G401.6 (cell line): ENCODE measurements at regions not wholly inside any gene's neighbourhood (a gene's known extent, or its start where the extent isn't known, plus 50 kb on each side); places are given as distances from the start of the nearest gene placed in this dataset.

Experiments used
- FAIRE-seq: peaks from 2 replicates; lab custom pipeline; 2012; peaks lifted over from hg19 to GRCh38; lab: Jason Lieb, UNC

DNA sequence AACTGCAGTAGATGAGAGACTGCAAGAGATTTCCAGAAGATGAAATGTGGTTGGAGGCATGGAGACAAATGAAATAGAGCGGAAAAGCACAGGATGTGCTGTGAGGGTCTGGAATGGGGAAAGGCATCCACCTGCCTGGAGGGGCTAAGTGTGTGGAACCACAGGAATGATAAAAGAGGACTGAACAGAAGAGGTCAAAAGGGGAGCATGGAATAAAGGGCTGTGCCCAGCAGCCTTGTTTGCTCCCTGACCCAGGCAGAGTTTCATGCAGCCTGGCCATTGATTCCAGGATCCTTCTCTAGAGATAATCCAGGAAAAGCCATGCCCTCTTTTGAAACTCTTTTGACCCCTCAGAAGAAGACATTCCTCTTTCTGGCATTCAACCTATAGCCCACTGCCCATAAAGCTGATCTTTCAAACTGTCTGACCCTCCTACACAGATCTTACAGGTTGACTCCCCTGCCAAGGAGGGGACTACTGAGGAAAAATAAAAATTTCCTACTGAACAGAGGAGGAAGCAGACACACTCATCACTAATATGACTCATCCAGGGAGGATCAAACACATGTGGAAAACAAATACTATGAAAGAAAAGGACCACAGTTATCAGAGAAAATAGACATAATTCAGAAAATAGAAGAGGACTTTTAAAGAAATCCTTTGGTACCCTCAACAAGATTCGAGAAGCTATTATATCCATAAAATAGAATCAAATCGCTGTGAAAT, 273.5 kb upstream of the PCSK5 start:
- no peak for FAIRE-seq

DNA sequence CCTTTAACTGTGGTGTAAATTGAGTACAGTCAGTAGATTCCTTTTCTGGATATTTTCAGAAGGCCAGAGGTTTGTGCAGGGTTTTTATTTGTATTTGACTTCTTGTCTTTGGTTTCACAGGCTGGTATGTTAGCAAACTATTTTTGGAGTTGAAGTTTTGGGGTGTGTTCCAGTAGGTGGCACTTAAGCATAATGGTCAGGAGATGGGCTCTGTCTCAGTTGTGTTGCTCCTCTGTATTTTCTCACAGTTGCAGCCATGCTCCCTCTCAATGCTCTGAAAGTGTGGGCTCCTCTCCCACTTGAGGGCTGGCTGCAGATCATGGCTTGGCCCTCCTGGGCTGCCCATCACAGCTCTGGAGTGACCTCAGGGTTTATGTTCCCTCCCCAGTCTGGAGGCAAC, 267.0 kb upstream of the PCSK5 start:
- FAIRE-seq = no peak

DNA sequence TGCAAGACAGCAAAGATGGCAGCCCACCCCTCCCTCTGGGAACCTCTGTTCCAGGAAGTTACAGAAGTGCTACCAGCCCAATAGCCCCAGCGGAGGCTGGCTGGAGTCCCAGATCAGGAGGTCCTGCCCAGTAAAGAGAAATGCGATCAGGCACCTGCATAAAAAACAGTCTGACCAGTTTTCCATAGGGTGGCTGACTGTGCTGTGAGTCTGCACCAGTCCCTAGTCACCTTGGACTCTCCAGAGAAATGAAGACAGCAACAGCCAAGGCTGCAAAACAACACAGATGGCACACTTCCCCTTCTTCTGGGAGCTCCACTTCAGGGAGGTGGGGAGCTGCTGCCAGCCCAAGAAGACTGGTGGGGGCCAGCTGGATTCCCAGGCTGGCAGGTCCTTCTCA, 265.5 kb upstream of the PCSK5 start:
- no peak for FAIRE-seq

DNA sequence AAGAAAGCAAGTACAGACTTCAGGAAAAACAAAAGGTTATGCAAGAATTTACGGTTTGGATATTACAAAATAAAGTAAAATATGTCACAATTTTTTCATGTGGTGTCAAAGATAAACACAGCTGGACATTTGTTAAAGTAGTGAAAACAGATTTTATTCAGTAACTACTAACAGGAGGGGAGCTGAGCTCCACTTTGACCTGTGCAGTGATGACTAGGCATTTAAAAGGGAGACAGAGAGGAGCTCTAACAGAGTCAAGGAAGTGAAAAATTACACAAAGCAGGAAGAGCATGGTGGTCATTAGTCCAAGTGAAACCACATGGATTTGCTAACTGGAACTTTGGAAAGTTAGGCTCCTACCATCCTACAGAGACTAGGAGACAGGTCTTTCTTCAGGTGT, 263.6 kb upstream of the PCSK5 start:
- no peak for FAIRE-seq

DNA sequence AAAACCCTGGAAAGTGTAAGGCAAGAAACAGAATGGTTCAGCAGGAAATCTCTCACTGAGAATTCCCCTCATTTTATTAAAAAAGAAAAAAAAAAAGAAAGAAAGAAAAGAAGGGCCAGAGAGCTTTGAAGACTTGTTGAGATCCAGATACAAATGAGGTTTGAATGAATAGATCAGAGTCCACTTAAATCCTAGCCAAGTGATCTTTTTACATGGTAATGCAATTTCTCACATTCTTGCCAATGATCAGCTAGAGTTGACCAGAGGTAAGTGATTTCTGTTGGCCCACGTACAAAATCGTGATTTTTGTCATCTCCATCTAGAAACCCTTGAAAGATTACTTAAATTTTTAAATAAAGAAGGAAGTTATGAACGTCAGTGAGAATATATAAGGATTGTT, 261.5 kb upstream of the PCSK5 start:
- FAIRE-seq = no peak

DNA sequence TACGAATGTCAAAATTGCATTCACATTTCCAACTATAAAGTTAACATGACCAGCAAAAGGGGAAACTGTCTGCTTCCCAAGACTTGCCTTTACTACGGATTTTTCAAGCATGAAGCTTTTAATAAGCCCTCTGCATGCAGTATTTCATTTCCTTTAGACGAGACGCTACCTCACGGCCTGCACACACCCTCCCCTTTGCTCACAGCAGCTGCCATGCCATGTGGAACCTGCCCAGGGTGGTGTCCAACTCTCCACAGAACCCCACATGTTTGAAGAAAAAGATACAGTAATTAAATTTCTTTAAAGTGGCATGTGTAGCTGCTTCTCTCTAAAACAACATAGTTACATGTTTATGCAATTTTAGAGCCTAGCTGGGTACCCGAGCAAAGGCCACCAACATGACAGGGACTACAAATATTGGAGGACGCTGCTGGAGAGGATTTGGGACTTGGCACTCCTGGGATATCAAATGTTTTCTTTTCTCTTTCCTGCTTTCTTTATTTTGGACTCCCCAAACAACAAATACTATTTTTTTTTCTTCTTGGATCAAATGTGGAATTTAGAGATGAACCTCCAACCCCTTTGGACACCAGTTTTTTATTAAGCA, 256.9 kb upstream of the PCSK5 start:
- no peak for FAIRE-seq

DNA sequence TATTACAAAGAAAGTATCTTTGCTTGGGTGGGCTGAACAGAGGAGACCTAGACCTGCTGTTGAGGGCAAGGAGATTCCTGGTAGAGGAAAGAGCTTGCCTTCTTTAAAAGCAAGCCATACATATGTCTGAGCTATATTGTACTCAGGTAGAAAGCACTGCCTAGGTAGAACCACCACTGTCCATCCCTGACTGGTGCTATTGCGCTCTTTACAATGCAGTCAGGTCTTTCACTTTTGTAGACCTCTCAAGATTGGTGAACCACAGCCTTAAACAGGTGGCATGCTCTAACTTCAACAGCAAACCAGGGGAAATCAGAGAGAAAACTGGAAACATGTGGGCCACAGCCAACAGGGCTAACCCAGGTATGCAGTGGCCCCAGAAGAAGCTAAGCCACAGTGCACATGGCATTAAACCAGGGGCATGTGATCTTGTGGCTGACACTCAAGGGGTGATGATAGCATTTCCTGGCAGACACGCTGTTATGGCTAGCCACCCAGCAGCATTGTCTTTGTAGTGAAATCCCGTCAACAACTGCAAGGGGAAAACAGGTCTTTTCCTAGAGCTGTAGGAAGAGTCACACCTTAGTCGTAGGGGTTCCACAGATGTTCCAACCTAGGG, 253.9 kb upstream of the PCSK5 start:
- FAIRE-seq = no peak

DNA sequence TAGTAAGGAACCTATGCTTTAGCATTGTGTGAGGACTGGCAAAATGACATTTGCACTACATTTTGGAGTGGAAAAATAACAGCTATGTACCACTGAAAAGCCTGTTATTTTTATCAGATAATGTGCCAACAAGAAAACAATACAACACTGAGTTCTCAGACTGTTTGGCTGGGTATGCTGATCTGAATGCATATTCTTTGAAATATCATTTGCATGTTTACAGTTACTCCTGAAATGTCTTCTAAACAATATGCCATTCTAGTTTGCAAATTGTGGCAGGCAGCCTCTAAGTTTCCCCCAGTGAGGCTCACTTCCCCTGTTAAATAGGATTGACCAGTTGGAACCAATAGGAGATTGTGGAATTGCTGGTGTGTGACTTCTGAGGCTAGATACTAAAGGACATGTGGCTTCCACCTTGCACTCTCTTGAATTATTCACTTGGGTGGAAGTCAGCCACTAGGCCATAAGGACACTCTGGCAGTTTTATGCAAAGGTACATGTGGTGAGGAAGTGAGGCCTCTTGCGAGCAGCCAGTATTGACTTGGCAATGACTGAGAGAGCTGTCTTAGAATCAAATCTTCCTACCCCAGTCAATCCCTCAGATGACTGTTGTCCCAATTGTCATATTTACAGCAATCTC, 250.4 kb upstream of the PCSK5 start:
- no peak for FAIRE-seq

DNA sequence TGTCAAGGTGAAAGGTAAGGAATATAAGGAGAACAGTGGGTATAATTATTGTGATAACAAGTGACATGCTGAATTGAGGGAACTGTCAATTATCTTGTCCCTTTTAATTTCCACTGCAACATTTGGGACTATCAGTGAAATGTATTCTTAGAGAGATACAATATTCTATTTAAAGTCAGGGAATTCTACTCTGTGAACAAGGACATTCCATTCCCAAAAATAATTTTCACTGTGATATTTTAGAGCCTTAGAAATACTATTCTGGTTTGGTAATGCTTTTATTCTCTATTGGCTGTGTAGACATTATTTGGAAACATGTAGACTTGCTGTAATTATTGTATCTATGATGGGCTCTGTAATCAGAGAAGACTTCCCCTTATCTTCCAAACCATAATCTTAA, 248.0 kb upstream of the PCSK5 start:
- no peak for FAIRE-seq

DNA sequence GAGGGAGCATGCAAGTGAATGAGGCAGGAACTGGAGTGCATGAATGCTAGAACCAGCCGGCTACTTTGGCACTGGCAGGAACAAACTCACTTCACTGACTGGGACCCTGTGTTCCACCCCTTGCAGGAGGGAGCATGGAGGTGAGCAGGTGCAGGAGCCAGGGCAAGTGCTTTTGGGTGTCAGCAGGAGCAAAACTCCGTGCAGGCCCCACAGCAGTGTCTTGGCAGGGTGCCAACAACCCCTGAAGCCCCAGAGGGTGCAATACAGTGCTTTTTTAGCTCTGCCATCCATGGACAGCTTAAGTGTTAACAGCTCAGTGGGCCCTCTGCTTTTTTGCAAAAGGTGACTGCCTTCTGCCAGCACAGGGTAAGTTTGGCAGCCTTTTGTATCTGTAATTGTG, 245.8 kb upstream of the PCSK5 start:
- no peak for FAIRE-seq

DNA sequence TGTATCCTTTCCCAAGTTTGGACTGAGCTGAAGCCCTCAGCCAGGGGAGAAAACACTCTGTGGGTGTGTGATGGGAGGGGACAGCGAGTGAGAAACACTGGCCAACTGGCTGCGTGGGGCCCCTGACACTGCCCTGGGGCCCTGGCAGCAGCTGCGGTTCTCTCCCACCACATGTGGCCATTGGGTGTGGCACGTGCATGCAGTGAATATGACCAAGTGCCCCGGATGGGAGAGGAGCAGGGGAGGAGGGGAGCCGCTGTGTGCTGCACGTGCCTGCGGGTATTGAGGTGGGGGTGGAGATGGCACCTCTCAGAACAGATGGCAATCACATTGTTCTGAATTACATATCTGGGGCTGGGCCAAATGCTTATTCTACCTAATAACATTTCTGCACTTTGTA, 242.4 kb upstream of the PCSK5 start:
- no peak for FAIRE-seq

DNA sequence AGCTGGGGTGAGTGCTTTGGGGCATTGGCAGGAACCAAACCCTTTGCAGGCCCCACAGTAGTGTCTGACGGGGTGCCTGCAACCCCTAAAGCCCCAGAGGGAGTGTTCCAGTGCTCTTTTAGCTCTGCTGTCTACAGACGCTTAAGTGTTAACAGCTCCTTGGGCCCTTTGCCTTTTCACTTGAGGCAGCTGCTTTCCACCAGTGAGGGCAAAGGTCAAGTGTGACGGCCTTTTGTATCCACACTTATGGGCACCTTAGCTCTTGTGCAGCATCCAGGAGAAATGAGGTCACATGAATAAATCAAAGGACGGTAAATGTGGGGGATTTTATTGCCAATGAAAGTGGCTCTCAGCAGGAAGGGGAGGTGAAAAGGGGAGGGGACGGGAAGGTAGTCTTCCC, 241.4 kb upstream of the PCSK5 start:
- no peak for FAIRE-seq

DNA sequence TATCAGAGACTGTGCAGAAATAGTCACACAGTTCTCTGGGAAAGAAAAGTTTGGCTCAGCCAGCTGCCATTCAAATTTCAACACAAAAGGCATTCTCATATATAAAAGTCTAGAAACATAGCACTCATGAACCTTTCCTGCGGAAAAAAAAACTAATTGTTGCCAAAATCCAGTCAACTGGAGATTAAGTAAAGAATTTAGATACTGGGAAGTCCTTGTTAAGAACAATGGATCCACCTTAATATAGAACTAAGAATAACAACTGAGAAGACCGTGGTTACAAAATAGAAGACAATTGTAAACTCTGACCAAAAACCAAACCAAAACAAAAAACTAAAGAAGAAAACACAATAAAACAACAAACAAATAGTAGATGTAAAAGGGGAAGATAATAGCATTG, 238.8 kb upstream of the PCSK5 start:
- FAIRE-seq = no peak

DNA sequence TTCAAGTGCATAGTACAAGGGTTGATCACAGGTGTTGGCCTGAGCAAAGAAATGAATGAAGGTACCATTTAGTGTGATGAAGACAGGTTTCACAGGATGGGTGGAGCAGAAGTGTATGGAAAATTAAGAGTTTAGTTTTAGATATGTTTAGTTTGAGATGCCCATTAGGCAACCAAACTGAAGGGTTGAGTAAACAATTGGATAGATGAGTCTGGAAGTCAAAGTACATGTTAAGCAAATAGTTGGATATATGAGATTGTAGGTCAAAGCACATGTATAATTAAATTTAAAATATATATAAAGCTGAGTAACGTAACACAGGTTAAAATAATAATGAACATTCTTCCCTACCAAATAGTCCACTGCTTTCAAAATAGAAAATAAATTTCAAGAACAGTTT, 237.1 kb upstream of the PCSK5 start:
- FAIRE-seq = no peak

DNA sequence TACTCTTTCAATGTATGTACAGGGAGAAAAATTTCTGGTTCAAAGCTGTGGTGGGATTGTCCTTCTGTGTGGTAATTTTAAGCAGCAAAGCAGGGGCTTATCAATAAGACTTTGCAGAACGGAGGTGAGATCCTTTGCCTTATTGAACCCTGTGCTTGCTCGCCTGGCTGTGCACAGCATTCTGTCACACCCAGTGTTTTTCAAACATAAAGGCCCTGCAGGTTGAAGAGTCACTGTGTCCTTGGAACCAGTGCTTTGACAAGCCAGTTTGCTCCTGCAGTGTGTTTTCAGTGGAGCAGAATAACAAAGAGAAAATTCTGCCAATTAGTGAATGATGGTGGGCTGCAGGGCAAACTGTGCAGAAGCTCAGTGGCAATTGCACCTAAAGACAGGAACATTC, 236.7 kb upstream of the PCSK5 start:
- no peak for FAIRE-seq

DNA sequence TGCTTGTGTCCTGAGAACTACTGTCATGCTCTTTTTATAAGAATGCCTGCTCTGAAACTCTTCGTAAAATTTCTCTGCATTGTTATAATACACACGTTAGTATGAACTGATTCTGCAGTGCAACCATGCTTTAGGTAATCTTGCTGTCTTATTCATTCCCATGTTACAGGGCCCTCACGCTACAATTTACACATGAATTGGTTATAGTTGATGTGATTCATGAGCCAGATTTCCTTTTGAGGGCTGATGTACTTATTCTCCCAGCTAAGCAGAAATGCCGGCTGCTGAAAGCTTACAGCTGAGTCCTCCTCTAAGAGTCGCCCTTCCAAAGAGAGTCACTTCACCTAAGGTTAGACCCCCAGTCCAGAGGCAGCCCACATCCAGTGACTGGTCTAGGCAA, 233.5 kb upstream of the PCSK5 start:
- no peak for FAIRE-seq

DNA sequence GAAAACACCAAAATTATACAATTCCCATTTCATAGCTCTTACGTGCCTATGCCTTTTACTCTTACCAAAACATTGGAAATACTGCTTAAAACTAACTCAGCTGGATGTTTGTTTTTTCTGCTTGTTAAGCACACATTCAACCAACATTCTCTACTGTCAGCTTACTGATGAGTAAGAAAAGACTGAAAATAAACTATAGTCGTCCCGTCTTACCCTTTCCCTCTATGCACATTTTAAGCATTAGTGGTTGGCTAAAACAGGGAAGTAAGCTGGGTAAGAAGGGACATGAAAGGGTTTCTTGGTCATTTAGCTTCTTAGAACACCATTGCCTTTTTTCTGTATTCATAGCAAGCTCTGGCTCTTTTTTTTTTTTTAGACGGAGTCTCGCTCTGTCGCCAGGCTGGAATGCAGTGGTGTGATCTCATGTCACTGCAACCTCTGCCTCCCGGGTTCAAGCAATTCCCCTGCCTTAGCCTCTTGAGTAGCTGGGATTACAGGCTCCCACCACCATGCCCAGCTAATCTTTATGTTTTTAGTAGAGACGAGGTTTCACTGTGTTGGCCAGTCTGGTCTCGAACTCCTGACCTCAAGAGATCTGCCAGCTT, 232.1 kb upstream of the PCSK5 start:
- no peak for FAIRE-seq

DNA sequence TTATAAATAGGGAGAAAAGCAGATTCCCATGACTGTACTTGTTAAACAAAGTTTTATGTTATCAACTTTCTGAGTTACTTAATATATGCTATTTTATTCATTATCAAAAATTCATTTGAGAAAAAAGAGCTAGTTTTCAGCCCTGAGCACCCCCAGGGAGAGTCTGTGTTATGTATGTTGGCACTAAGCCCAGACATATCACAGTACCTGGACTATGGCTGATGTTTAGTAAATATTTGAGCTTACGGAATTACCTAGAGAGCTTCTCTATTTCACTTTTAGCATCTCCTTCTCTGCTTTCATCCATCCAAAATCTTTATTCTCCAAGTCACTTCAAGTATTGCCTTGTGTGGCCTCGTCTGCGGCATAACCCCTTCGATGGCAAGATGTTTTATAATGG, 225.9 kb upstream of the PCSK5 start:
- no peak for FAIRE-seq

DNA sequence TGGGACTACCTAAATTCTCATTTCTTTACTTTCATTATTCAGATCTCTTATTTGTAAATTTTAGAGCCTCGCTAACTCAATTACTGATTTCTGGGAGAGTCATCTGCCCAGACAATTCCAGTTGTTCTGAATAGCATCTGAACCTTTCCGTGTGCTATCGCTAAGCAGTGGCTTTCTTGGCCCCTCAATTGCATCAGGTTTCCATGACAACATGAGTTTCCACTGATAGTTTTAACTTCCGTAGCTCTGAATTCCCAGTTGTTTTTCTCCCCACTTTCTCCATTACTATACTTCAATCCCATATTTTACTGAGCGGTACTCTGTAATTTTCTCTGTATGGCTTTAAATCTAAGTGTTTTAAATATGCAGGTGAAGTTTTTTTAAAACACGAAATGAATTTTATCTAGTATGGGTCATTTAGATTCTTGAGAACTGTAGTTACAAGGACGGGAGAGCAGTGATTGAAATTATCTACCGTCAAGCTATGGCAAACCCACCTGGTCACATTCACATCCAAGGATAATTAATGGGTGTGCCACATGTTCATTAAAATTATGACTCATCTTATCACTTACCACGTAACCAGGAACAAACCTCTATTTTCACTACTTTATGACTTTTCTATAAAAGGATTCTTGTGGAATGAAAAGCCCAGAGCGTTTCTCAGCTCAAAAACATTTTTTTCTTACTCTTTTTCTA, 223.5 kb upstream of the PCSK5 start:
- no peak for FAIRE-seq

DNA sequence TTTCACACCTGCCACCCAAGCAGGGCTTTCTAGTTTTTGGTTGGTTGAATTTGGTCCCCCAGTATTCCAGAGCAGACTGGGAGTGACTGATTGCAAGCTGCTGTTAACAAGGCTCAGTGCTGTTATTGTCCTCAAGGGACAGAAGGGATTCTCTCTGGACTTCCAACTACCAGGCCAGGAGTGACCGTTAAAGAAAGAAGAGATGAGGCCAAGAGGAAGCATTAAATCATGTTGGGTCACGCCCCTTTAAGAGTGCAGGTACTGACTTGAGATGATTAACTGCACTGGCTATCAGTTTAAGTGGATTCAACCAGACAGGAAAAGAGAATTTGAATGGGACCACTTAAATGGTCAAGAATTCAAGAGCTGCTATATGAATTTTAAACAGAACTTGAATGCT, 220.8 kb upstream of the PCSK5 start:
- FAIRE-seq = no peak

DNA sequence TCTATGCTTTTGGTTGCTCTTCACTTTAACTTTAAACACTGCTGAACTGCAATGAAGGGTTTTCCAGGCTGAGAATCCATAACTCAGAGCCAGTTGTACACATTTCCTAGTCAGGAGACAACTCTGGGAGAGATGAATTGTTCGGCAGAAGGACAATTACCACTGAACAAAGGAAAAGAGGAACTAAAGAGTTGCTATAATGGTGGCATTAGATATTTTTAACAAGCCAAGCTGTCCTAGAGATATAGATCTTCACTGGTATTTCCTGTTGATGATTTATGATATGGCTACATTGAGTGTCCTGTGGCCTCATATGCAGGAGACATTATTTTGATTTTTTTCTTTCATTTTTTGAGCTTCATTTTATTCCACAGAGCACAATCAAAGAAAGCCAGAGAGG, 219.1 kb upstream of the PCSK5 start:
- no peak for FAIRE-seq

DNA sequence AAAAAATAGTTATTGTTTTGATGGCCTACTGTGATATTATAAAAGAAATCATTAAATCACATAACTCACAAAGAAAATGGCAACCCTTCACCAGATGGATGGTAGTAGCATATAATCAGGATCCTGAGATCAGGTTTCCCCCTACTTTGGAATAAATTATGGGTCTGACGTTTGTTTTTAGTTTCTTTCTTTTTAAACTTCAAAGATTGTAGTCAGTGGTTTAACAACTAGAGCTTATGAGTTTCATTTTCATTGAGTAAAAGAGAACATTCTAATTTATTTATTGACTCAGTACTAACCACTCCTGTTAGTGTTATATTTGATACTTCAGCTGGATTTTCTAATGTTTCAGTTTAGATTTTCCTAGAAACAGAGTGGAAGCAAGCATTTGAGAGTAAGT, 218.0 kb upstream of the PCSK5 start:
- no peak for FAIRE-seq

DNA sequence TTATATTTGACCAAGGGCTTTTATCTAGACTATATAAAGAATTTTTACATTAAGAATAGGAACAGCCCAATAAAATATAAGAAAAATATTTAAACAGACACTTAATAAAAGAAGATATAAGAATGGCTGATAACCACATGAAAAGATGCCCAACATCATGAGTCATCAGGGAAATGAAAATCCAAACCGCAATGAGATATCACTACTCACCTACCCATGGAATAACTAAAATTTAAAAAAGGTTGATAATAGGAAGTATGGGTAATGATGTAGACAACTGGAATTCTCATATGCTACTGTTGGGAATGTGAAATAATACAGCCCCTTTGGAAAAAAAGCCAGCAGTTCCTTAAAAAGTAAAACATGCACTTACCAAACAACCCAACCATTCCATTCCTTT, 206.9 kb upstream of the PCSK5 start:
- FAIRE-seq = no peak
